Upper lobe of left lung (tissue), 6 donors: ENCODE measurements at regions not wholly inside any gene's neighbourhood (a gene's known extent, or its start where the extent isn't known, plus 50 kb on each side); places are given as distances from the start of the nearest gene placed in this dataset.

Experiments
- ATAC-seq, 2 donors: fragments of 200-7000 bp; cut with Tn5 transposase; one replicate each; pipeline ENCODE4 v1.9.1; 2022; ENCODE audit warnings: mild to moderate bottlenecking in 2 of 2, moderate library complexity in 2 of 2; ENCODE audit not compliant: low FRiP score in 2 of 2
- DNase-seq, 2 donors: peaks; one replicate each; pipeline ENCODE4 v3.0.0-alpha.2; 2019 to 2020
- H3K27ac ChIP-seq, 4 donors: fragments of 200-600 bp; sonication (generic); one replicate each; pipeline ENCODE4 v1.5.1; 2016 to 2019
- H3K27me3 ChIP-seq, 4 donors: fragments of 200-600 bp; sonication (generic); one replicate each; pipeline ENCODE4 v1.5.1; 2017 to 2019
- H3K36me3 ChIP-seq, 4 donors: fragments of 200-600 bp; sonication (generic); one replicate each; pipeline ENCODE4 v1.5.1; 2016 to 2019
- H3K4me1 ChIP-seq, 4 donors: fragments of 200-600 bp; sonication (generic); one replicate each; pipeline ENCODE4 v1.5.1; 2018 to 2019
- H3K4me3 ChIP-seq, 4 donors: fragments of 200-600 bp; sonication (generic); one replicate each; pipeline ENCODE4 v1.5.1; 2017 to 2019; ENCODE audit warnings: mild to moderate bottlenecking in 2 of 4, moderate library complexity in 1 of 4
- H3K9me3 ChIP-seq, 4 donors: fragments of 200-600 bp; sonication (generic); one replicate each; pipeline ENCODE4 v1.5.1; 2018 to 2019
- CTCF ChIP-seq, 6 experiments: fragments of 450-650 bp in 4 of 6; fragments of 200-600 bp in 2 of 6; sonication (generic) in 2 of 6; IDR thresholded peaks; one replicate each; pipeline ENCODE4 v1.5.1; 2016 to 2019; ENCODE audit warnings: antibody characterized with exemption in 6 of 6
- EP300 ChIP-seq, 4 donors: sonication (generic); formaldehyde crosslinking; IDR thresholded peaks; one replicate each; pipeline ENCODE4 v1.5.1; 2017; ENCODE audit warnings: antibody characterized with exemption in 4 of 4, control low read depth in 2 of 4
- POLR2A ChIP-seq, 4 donors: fragments of 450-650 bp; IDR thresholded peaks; one replicate each; pipeline ENCODE4 v1.5.1; 2016 to 2017; ENCODE audit warnings: antibody characterized with exemption in 4 of 4, mild to moderate bottlenecking in 2 of 4
- POLR2AphosphoS5 ChIP-seq, 2 donors: sonication (generic); formaldehyde crosslinking; IDR thresholded peaks; one replicate each; pipeline ENCODE4 v1.5.1; 2017; ENCODE audit warnings: antibody characterized with exemption in 2 of 2
- WGBS, 2 donors: methylation state at CpG; one replicate each; pipeline ENCODE4 v1.1.5; 2017 to 2018; 5-methylcytosine and 5-hydroxymethylcytosine counted together
- donor health status: DM: no; HTN: no; CAD: no; lungs with moderate emphysema.
- donor health status: DM: no; HTN: yes; CAD: no; lungs with severe emphysema.

- no peak overlapping the region for H3K27ac ChIP-seq
- 58 to 65% methylated on average over 5 of the region's 5 CpGs for WGBS, 2 donors
- ATAC-seq (no peak), DNase-seq (no peak)
- H3K4me3 ChIP-seq = no peak overlapping the region
- no peaks in the 10 kb centered on the region for H3K4me1 ChIP-seq
- no peak for TF ChIP-seq CTCF (IDR thresholded peaks at IDR 0.05)
- TF ChIP-seq POLR2AphosphoS5 (IDR thresholded peaks at IDR 0.05) = no peak
- TF ChIP-seq EP300 (IDR thresholded peaks at IDR 0.05) = no peak
- TF ChIP-seq POLR2A (IDR thresholded peaks at IDR 0.05) = no peak
- no peaks in the 10 kb centered on the region for H3K36me3 ChIP-seq
- H3K27me3 ChIP-seq = no peaks in the 10 kb centered on the region
- no peaks in the 10 kb centered on the region for H3K9me3 ChIP-seq
Observed at GRCh38 chr7:89731751-89732445, 422.4 kb upstream of the STEAP1 start.

- H3K9me3 ChIP-seq = no peaks in the 10 kb centered on the region
Observed at GRCh38 chr7:89738549-89738948, 415.7 kb upstream of the STEAP1 start.

GRCh38 chr7:89757910-89758309, 396.4 kb upstream of the STEAP1 start:
- TF ChIP-seq POLR2AphosphoS5 (IDR thresholded peaks at IDR 0.05) (no peak), CTCF (IDR thresholded peaks at IDR 0.05) (no peak), POLR2A (IDR thresholded peaks at IDR 0.05) (no peak), EP300 (IDR thresholded peaks at IDR 0.05) (no peak)
- H3K27ac ChIP-seq = no peak overlapping the region
- DNase-seq = no peak
- H3K27me3 ChIP-seq = no peaks in the 10 kb centered on the region
- no peaks in the 10 kb centered on the region for H3K9me3 ChIP-seq
- peak in 1 of 2 donors; percentile 20 for ATAC-seq
- no peak overlapping the region for H3K4me3 ChIP-seq
- no peaks in the 10 kb centered on the region for H3K4me1 ChIP-seq
- H3K36me3 ChIP-seq = no peaks in the 10 kb centered on the region

More at GRCh38 chr7:89738549-89738948, 415.7 kb upstream of the STEAP1 start:
- ATAC-seq (no peak), DNase-seq (no peak)
- Histone ChIP-seq H3K27ac (no peak overlapping the region), H3K4me1 (no peaks in the 10 kb centered on the region), H3K27me3 (no peaks in the 10 kb centered on the region), H3K36me3 (no peaks in the 10 kb centered on the region), H3K4me3 (no peak overlapping the region)
- TF ChIP-seq CTCF (IDR thresholded peaks at IDR 0.05) = no peak
- WGBS, 2 donors = 45 to 78% methylated on average over 2 of the region's 2 CpGs

GRCh38 chr7:89760690-89761089, 393.6 kb upstream of the STEAP1 start:
- WGBS, 2 donors = 97% methylated on average over 3 of the region's 3 CpGs; no CpG with 5 or more reads in 1 of the 2 donors
- H3K4me3 ChIP-seq = no peak overlapping the region
- H3K27me3 ChIP-seq = no peaks in the 10 kb centered on the region
- H3K36me3 ChIP-seq = no peaks in the 10 kb centered on the region
- H3K4me1 ChIP-seq = no peaks in the 10 kb centered on the region
- DNase-seq = no peak
- peak; percentile 14 to 58 for ATAC-seq
- no peak for TF ChIP-seq POLR2AphosphoS5 (IDR thresholded peaks at IDR 0.05)
- no peak for TF ChIP-seq CTCF (IDR thresholded peaks at IDR 0.05)
- TF ChIP-seq POLR2A (IDR thresholded peaks at IDR 0.05) = no peak
- no peak for TF ChIP-seq EP300 (IDR thresholded peaks at IDR 0.05)
- H3K27ac ChIP-seq = no peak overlapping the region
- H3K9me3 ChIP-seq = no peaks in the 10 kb centered on the region

GRCh38 chr7:89761173-89761572, 393.1 kb upstream of the STEAP1 start:
- DNase-seq (peak in 1 of 2 donors; percentile 23), ATAC-seq (peak; percentile 36 to 45)
- no peaks in the 10 kb centered on the region for H3K27me3 ChIP-seq
- H3K4me1 ChIP-seq = no peaks in the 10 kb centered on the region
- TF ChIP-seq CTCF (IDR thresholded peaks at IDR 0.05) (no peak), EP300 (IDR thresholded peaks at IDR 0.05) (no peak), POLR2A (IDR thresholded peaks at IDR 0.05) (no peak), POLR2AphosphoS5 (IDR thresholded peaks at IDR 0.05) (no peak)
- H3K36me3 ChIP-seq = no peaks in the 10 kb centered on the region
- no peak overlapping the region for H3K27ac ChIP-seq
- whole genome bisulfite sequencing, 2 donors = 100% methylated on average over 1 of the region's 1 CpG; no CpG with 5 or more reads in 1 of the 2 donors
- no peaks in the 10 kb centered on the region for H3K9me3 ChIP-seq
- H3K4me3 ChIP-seq = no peak overlapping the region
